C4-2B (cell line): ENCODE measurements at regions not wholly inside any gene's neighbourhood (a gene's known extent, or its start where the extent isn't known, plus 50 kb on each side); places are given as distances from the start of the nearest gene placed in this dataset.
A peak's percentile ranks its signal among the peaks of the same experiment; 100 is the strongest.

Source experiments
- H3K27ac ChIP-seq: fragments of 450-650 bp; 2 replicates; pipeline ENCODE4 v1.5.1; 2017
- ZFX ChIP-seq: fragments of 450-650 bp; IDR thresholded peaks from 2 replicates; pipeline ENCODE4 v1.6.1; 2017
- TF ChIP-seq, protein P1 (sequence below): fragments of 450-650 bp; conservative IDR thresholded peaks from 2 replicates; pipeline ENCODE4 v1.5.1; 2017; ENCODE audit warnings: mild to moderate bottlenecking

DNA sequence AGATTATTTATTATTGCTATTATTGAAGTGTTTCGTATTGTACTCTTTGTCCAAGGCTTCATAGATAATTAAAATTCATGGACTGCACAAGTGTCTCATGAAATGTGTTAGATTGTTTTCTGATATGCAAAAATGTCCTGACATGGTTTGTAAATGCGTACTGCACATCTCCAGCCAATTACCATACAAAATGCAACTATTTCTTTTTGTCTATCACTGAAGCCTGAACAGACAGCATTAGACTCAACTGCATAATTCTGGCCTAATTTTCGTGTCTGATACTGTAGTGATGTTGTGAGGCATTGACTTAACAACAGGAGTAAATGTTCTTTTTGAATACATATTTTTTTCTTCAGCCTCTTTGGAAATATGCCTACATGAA is 498.2 kb upstream of the CD180 start:
- TF ChIP-seq, protein P1, sequence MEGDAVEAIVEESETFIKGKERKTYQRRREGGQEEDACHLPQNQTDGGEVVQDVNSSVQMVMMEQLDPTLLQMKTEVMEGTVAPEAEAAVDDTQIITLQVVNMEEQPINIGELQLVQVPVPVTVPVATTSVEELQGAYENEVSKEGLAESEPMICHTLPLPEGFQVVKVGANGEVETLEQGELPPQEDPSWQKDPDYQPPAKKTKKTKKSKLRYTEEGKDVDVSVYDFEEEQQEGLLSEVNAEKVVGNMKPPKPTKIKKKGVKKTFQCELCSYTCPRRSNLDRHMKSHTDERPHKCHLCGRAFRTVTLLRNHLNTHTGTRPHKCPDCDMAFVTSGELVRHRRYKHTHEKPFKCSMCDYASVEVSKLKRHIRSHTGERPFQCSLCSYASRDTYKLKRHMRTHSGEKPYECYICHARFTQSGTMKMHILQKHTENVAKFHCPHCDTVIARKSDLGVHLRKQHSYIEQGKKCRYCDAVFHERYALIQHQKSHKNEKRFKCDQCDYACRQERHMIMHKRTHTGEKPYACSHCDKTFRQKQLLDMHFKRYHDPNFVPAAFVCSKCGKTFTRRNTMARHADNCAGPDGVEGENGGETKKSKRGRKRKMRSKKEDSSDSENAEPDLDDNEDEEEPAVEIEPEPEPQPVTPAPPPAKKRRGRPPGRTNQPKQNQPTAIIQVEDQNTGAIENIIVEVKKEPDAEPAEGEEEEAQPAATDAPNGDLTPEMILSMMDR: no peak
- TF ChIP-seq ZFX: no peak
- H3K27ac ChIP-seq: no peak overlapping the region

GRCh38 chr5:67693956-67694809 is 497.6 kb upstream of the CD180 start:
- H3K27ac ChIP-seq: peak overlapping the region; percentile 47; the same call in 1 of the 2 replicates
- TF ChIP-seq, protein P1: no peak
- TF ChIP-seq ZFX: no peak

GRCh38 chr5:67686746-67687145 is 490.1 kb upstream of the CD180 start:
- no peak for TF ChIP-seq ZFX
- TF ChIP-seq, protein P1: no peak
- no peak overlapping the region for H3K27ac ChIP-seq

DNA sequence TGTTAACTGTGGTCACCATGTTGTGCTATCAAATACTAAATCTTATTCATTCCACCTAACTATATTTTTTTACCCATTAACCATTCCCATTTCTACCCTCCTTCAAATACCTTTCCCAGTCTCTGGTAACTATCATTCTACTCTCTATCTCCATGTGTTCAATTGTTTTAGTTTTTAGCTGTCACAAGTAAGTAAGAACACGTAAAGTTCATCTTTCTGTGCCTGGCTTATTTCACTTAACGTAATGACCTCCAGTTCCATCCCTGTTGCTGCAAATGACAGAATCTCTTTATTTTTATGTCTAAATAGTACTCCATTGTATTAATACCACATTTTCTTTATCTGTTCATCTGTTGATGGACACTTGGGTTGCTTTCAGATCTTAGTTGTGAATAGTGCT is 485.1 kb upstream of the CD180 start:
- H3K27ac ChIP-seq: no peak overlapping the region
- no peak for TF ChIP-seq ZFX
- TF ChIP-seq, protein P1: no peak

DNA sequence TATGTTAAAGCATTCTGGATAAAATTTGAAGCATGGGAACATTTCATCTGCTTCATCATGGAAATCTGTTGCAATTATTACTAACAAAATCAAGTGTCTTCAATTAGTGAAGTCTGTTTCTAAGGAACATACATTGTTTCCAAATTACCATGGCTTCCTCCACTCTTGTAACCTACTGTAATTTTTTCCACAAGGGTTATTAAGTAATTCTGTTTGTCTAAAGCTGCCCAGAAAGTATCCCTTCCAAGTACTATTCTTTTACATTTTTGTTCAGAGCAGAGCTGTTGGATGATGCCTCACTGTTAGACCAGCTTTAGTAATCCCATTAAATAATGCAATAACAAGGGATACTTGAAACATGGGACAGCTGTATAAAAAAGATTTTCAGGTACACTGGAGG is 483.5 kb upstream of the CD180 start:
- TF ChIP-seq ZFX: no peak
- TF ChIP-seq, protein P1: no peak
- H3K27ac ChIP-seq: no peak overlapping the region

- TF ChIP-seq, protein P1: no peak
- no peak for TF ChIP-seq ZFX
- no peak overlapping the region for H3K27ac ChIP-seq
These were observed 482.7 kb upstream of the CD180 start for GRCh38 chr5:67679184-67679841.

DNA sequence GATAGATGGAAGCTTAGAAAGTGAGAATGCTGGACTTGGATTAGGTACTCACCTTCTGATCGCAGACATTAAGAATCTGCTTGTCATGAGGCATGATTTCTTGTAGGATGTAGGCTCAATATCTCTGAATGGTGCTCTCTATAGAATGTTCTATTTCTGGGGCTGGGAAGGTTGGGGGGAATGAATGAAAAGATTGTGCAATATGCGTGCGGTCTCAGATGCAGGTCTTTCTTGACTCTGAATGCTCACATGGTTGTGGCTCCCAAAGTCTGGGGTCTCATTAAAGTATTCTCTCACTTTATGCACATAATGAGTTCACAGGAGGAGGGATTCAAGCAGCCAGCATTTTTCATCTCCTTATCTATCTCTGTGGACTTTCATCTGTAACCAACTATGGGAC is 482.0 kb upstream of the CD180 start:
- no peak for TF ChIP-seq ZFX
- TF ChIP-seq, protein P1: no peak
- H3K27ac ChIP-seq: no peak overlapping the region
